ENCODE measurements at regions not wholly inside any gene's neighbourhood (a gene's known extent, or its start where the extent isn't known, plus 50 kb on each side); places are given as distances from the start of the nearest gene placed in this dataset.

GRCh38 chr2:57376985-57377384, 669.6 kb upstream of the VRK2 start:
- in situ Hi-C loops (cut with HindIII; ENCODE audit: extremely low pct_ligation_motif_present, low pct_unique_long_range_greater_than_20kb): loop anchor here (10.0 kb wide), 1 partner anchor 118 kb away; no protein-coding TSS in a partner anchor
- no peak for ATAC-seq
- CTCF ChIA-PET (ENCODE audit: low intra/inter-chr PET ratio, low total read pairs): no interaction called here

DNA sequence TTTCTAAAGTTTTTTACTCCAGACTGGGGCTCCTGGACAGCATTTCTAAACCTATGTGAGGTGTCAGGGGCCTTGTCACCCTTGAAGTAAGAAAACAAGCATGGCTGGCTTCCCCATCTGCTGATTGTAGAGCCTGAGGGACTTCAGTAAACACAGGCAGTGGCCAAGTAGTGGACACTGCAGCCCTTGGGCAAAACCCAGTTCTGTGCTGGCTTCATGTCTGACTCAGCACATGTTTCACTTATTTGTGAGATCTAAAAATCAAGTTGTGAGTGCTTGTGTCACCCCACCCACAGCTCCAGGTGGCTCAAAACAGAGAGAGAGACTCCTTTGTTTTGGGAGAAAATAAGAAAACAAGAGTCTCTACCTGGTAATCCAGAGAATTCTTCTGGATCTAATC, 660.3 kb upstream of the VRK2 start:
- Histone ChIP-seq H3K27me3 (ENCODE audit: control insufficient read depth in 1 of 2, insufficient read depth in 2 of 2, low read length in 2 of 2) (no peaks in the 10 kb centered on the region), H3K27ac (ENCODE audit: extremely low read length, insufficient read depth, low read length) (no peak overlapping the region), H3K4me1 (ENCODE audit: insufficient read depth, low read length) (no peaks in the 10 kb centered on the region), H3K9me3 (ENCODE audit: low read length) (peaks cover 37% of the 10 kb centered on the region), H4K20me1 (ENCODE audit: insufficient read depth, low read length) (no peaks in the 10 kb centered on the region), H3K4me3 (replicated peaks in 1 of 3; ENCODE audit: insufficient read depth in 1 of 3, low read depth in 2 of 3, low read length in 3 of 3) (no peak overlapping the region), H3K79me2 (ENCODE audit: insufficient read depth, low read length) (no peaks in the 10 kb centered on the region), H2AFZ (ENCODE audit: low read length) (no peak overlapping the region), H3K4me2 (ENCODE audit: low read depth, low read length) (no peak overlapping the region), H3K36me3 (replicated peaks in 1 of 2; ENCODE audit: control insufficient read depth in 1 of 2, insufficient read depth in 2 of 2, low read length in 2 of 2) (no peaks in the 10 kb centered on the region), H3K9ac (ENCODE audit: insufficient read depth, low read depth, low read length) (no peak overlapping the region)
- no peak for DNase-seq (ENCODE audit: low spot score)
- no TSS peak for BruUV-seq (replicated peaks)
- intact Hi-C loops (cut with micrococcal nuclease; ENCODE audit: unreplicated experiment): no loop called here
- in situ Hi-C loops (cut with HindIII; ENCODE audit: extremely low pct_ligation_motif_present, low pct_unique_long_range_greater_than_20kb): no loop called here
- ChIA-PET POLR2A (no interaction called here), CTCF (ENCODE audit: low intra/inter-chr PET ratio, low total read pairs) (no interaction called here)
- ATAC-seq: no peak
- no peak for TF ChIP-seq ZNF777 (CRISPR knock-in tag; IDR thresholded peaks at IDR 0.05)
- no peak for TF ChIP-seq ZBTB21 (CRISPR knock-in tag; IDR thresholded peaks at IDR 0.05)
- no peak for FAIRE-seq

More at GRCh38 chr2:57376985-57377384, 669.6 kb upstream of the VRK2 start:
- Histone ChIP-seq H3K27ac (ENCODE audit: extremely low read length, insufficient read depth, low read length) (no peak overlapping the region), H3K4me3 (replicated peaks in 1 of 3; ENCODE audit: insufficient read depth in 1 of 3, low read depth in 2 of 3, low read length in 3 of 3) (no peak overlapping the region), H3K4me2 (ENCODE audit: low read depth, low read length) (no peak overlapping the region), H3K4me1 (ENCODE audit: insufficient read depth, low read length) (no peaks in the 10 kb centered on the region), H2AFZ (ENCODE audit: low read length) (no peak overlapping the region), H4K20me1 (ENCODE audit: insufficient read depth, low read length) (no peaks in the 10 kb centered on the region), H3K36me3 (replicated peaks in 1 of 2; ENCODE audit: control insufficient read depth in 1 of 2, insufficient read depth in 2 of 2, low read length in 2 of 2) (no peaks in the 10 kb centered on the region), H3K9ac (ENCODE audit: insufficient read depth, low read depth, low read length) (no peak overlapping the region), H3K9me3 (ENCODE audit: low read length) (peaks cover 9% of the 10 kb centered on the region; the same call in 1 of the 2 replicates), H3K27me3 (ENCODE audit: control insufficient read depth in 1 of 2, insufficient read depth in 2 of 2, low read length in 2 of 2) (no peaks in the 10 kb centered on the region), H3K79me2 (ENCODE audit: insufficient read depth, low read length) (no peaks in the 10 kb centered on the region)
- intact Hi-C loops (cut with micrococcal nuclease; ENCODE audit: unreplicated experiment): loop anchor here (1.0 kb wide), 1 partner anchor 120 kb away; no protein-coding TSS in a partner anchor
- no peak for TF ChIP-seq ZNF740 (CRISPR knock-in tag; IDR thresholded peaks at IDR 0.05)
- TF ChIP-seq, protein P1, sequence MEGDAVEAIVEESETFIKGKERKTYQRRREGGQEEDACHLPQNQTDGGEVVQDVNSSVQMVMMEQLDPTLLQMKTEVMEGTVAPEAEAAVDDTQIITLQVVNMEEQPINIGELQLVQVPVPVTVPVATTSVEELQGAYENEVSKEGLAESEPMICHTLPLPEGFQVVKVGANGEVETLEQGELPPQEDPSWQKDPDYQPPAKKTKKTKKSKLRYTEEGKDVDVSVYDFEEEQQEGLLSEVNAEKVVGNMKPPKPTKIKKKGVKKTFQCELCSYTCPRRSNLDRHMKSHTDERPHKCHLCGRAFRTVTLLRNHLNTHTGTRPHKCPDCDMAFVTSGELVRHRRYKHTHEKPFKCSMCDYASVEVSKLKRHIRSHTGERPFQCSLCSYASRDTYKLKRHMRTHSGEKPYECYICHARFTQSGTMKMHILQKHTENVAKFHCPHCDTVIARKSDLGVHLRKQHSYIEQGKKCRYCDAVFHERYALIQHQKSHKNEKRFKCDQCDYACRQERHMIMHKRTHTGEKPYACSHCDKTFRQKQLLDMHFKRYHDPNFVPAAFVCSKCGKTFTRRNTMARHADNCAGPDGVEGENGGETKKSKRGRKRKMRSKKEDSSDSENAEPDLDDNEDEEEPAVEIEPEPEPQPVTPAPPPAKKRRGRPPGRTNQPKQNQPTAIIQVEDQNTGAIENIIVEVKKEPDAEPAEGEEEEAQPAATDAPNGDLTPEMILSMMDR (CRISPR knock-in tag; IDR thresholded peaks at IDR 0.05): 0 out of 2 replicates have a peak, but pooled peaks have one; percentile 5
- WGBS (ENCODE audit: low lambda C conversion rate): 2% methylated on average over 1 of the region's 1 CpG
- DNase-seq (ENCODE audit: low spot score): no peak
- POLR2A ChIA-PET: no interaction called here
- BruUV-seq (replicated peaks): no TSS peak
- no peak for FAIRE-seq
